Left colon (tissue), 2 donors: ENCODE measurements at regions not wholly inside any gene's neighbourhood (a gene's known extent, or its start where the extent isn't known, plus 50 kb on each side); places are given as distances from the start of the nearest gene placed in this dataset.

ENCODE experiments used
- ATAC-seq: fragments of 200-7000 bp; cut with Tn5 transposase; one replicate; pipeline ENCODE4 v1.9.1; 2020; ENCODE audit warnings: mild to moderate bottlenecking, moderate library complexity
- DNase-seq, 2 donors: peaks; one replicate each; pipeline ENCODE4 v3.0.0-alpha.2; 2020
- intact Hi-C, 2 donors: fragments of 100-400 bp; cut with DNase I in 1 of 2; cut with micrococcal nuclease in 1 of 2; formaldehyde crosslinking; loops; one replicate each; pipeline versions ENCODE4 v1.11.2 to v1.14.0; 2022; cut with DNase I, micrococcal nuclease
- donor health status: DM: no; HTN: no; CAD: no.
- donor health status: DM: yes; HTN: yes; CAD: no.

DNA sequence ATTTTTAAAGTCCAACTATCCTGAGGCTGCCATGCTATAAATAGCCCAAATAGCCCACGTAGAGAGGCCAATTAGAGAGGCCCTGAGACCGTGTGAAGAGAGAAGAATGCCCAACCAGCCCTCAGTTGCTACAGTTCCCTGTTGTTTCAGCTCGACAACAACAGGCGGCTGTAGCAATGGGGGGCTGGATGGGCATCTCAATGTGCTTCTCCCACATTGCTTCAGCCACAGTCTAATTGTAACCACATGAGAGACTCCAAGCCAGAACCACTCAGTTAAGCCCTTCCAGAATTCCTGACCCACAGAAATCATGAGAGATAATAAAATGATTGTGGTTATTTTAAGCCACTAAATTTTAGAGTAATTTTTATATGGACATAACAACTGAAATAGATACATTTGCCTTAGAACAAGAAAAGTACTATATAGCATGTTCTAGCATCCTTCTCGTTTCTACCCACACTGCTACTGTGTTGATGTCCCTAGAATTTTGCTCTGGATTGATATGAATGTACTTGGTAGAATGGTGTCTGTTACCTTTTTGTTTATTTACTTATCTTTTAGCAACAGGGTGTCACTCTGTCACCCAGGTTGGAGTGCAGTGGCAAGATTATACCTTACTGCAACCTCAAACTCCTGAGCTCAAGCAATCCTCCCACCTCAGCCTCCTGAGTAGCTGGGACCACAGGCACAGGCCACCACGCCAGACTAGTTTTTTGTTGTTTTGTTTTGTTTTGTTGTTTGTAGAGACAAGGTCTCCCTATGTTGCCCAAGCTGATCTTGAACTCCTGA, 436.4 kb downstream of the BCOR start:
- no peak for DNase-seq
- ATAC-seq: no peak
- intact Hi-C loops: no loop called here

DNA sequence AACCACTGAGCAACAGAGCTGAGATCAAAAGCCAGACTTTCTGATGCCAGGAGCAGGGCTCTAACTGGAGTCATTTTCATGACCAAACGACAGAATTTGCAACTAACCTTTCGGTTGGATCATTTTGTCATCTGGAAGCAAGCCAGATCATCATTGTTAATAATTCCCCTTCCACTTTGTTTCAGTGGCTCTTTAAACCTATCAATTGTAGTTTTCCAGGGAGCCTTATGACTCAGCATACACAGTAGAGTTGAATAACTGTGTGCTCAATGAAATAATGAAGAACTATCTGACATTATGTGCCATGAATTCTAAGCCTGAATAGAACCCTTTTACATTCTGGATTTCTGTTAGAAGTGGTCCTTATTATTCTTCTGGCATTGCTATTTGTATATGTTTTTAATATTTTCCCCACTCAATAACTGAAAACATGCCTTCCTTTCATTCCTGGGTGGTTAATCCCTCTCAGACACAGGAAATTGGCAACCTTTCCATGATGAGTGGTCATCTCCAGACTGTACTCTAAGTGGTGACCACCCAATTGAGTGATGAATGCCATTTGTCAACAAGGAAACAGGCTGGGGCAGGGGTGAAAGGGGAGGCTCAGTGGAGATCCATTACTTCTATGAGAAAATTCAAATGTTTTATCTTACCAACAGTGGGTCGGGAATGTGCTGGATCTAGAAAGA, 431.8 kb downstream of the BCOR start:
- ATAC-seq (no peak), DNase-seq (no peak)
- intact Hi-C loops: no loop called here

DNA sequence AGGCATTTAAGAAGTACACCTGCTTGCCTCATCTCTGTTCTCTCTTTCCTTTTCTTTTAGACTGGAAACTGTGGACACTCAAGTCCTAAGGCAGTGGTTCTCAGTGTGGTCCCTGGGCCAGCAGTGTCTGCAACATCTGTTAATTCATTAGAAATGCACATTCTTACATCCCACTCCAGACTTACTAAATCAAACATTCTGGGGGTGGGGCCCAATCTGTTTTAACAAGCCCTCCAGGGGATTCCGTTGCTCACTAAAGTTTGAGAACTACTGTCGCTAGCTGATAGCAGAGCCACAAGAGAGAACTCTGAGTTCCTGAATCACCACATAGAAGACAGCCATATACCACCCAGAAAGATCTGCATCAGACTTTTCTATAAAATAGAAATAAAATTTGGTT, 430.6 kb downstream of the BCOR start:
- DNase-seq (no peak), ATAC-seq (no peak)
- intact Hi-C loops: no loop called here

DNA sequence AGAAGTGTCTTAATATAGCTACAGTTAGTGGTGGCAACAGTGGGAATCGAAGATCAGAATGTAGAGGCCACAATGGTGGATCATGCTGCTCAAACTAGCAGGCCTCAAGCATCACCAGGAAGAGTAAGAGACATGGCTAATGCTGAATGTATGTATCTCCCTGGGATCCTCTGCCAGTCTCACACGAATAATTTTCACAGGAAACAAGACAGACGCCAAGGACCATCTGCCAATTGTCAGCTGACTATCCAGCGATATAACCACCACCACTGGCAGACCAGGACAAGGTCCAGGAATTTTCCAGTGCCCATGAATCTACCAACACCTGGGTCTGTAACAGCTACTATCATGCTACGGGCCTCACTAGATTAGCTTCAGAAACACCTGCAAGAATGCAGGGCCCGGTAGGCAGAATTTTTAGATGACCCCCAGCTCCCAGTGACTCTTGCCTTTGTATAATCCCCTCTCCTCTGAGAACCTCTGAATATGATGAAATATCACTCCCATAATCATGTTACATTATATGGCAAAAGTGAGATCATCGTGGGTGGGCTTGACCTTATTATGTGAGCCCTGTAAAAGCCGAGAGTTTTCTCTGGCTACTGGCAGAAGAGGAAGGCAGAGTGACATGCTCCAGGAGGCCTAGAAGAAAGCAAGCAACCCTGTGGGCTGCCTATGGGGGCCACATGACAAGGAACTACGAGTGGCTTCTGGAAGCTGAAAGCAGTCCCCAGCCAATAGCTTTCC, 429.8 kb downstream of the BCOR start:
- DNase-seq (no peak), ATAC-seq (no peak)
- intact Hi-C loops: no loop called here

DNA sequence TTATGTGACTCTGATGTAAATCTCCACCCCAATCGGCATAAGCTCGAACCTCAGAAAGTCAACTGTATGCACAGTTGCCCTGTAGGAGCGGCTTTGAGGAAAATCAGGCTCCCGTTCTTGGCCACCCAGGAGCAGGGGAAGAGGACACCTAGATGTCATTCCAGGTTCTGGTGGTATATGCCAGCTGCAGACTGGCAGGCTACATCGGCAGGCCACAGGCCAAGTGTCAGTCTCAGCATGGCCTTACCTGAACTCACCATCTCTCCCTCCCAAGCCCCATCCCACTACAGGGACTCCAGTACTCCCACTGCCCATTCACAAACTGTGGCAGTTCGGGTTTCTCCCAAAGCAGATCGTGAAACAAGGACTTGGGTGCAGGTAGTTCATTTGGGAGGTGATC, 428.1 kb downstream of the BCOR start:
- DNase-seq: no peak
- intact Hi-C loops: no loop called here
- no peak for ATAC-seq

DNA sequence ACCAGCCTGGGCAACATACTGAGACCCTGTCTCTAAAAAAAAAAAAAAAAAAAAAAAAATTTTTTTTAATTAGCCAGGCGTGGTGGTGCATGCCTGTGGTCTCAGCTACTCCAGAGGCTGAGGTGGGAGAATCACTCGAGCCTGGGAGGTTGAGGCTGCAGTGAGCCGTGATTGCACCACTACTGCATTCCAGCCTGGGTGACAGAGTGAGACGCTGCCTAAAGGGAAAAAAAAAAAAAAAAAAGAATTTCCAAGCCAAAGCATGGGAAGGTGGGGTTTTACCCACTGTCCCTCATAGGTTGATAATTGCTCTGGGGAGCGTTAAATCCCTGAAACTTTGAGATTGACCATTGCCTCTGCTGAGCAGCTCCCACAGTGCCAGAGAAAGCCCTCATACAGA, 427.5 kb downstream of the BCOR start:
- intact Hi-C loops: no loop called here
- no peak for ATAC-seq
- no peak for DNase-seq

DNA sequence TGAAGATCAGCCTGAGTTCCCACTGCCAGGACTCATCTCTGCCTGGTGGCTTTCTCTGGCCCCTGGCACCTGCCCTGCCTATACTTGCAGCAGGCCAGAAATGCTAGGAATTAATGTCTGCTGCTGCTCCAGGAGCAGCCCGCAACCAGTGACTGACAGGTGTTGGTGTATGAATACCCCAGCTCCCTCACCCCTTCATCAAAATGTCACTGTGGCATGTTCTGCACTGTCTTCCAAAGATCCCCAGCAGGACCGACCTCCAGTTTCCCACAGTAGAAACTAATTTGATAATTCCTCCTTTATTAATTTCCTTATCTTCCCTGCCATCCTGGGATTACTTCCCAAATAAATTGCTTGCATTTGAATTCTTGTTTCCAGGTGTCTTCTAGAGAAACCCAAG, 425.4 kb downstream of the BCOR start:
- intact Hi-C loops: no loop called here
- ATAC-seq (no peak), DNase-seq (no peak)

DNA sequence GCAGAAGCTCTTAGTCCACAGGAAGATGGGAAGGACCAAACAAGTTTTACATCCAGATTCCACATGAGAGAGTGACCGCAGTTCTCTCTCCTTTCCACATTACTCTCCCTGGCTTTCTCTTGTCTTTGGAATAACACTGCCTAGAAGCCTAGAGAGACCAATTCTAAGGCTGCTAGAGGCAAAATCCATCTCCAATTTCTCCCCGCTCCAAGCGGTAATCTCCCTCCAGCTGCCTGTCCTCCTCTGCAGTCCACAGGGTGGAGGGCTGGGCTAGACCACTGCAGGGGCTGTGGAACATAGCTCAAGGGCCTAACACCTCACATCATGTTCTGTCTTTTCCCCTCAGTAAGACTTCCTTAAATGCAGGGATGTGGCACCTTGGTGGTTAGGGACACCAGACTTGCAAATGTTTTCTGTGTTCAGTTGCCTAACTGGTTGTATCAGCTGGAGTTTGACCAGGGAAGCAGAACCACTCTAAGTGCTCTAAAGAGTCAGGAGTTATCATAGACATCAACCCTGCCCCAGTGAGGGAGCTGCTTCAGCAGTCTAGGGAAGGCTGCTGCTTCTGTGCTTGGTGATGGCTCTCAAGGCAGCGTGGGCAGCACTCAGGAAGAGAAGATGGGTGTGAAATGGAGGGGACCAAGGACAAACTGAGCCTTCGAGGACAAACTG, 423.1 kb downstream of the BCOR start:
- ATAC-seq: no peak
- no peak for DNase-seq
- intact Hi-C loops: no loop called here

DNA sequence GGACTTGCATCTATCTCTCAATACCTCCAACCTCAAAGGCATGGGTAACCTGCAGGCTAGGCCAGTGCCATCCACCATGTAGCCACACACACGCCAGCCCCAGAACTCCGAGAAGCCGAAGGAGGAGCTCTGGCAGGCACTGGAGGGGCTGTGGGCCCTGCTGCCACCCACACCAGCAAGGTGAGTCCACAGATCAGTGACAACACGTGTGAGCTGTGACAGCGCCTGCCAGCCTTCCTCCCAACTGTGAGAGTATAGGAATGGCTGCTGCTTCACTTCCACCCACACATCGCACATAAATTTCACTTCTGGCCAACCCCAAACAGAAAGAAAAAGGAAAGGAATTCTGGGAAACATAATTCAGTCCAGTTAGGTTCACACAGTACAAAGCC, 422.6 kb downstream of the BCOR start:
- DNase-seq (no peak), ATAC-seq (no peak)
- intact Hi-C loops: no loop called here

DNA sequence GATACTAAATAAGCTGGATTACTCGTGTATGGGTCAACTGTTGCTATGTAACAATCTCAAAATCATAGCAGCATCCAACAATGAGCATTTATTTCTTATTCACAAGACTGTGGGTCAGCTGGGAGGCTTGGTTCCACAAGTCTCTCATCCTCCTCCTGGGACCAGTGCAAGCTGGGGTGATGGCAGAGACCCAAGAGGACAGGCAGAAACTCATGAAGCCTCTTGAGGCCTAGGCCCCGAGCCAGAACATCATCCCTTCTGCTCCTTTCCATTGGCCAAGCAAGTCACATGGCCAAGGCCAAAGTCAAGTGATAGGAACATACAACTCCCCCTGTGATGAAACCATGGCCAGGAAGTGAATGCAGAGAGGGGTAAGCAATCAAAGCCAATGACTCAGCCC, 422.1 kb downstream of the BCOR start:
- ATAC-seq (no peak), DNase-seq (peak; percentile 40 to 45)
- intact Hi-C loops: no loop called here

DNA sequence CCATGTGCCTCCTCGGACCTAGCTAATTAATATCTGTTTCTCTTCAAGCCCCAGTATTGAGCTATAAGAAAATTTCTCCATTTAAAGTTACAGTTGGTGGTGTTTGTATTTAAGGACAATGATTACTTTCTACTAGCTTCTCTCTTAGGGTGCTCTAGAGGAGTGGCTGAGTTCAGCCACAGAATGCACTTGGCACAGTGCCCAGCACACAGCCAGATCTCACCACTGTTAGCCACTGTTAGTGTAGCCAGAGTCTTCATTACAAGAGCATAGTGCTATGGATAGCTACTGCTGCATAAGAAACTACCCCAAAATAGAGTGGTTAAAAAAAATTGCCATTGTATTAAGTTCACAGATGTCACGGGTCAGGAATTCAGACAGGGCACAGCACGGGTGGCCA, 421.3 kb downstream of the BCOR start:
- ATAC-seq (no peak), DNase-seq (no peak)
- intact Hi-C loops: no loop called here

DNA sequence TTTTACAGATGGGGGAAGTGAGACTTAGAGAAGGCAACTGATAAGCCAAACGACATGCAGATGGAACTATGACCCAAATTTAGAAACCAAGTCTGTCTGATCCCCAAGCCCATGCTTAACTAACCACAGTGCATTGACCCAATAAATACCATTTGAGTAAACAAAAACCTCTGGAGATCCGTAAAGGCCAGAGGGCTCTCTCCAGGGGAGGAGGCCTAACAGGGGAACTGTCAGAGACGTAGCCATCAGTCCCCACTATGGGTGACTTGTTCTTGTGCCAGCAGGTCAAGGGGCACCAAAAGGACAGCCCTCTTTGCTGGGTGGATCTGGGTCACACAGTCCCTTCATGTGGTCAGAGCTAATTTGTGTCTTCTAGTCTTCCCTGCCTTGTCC, 420.2 kb downstream of the BCOR start:
- intact Hi-C loops: no loop called here
- ATAC-seq: no peak

DNA sequence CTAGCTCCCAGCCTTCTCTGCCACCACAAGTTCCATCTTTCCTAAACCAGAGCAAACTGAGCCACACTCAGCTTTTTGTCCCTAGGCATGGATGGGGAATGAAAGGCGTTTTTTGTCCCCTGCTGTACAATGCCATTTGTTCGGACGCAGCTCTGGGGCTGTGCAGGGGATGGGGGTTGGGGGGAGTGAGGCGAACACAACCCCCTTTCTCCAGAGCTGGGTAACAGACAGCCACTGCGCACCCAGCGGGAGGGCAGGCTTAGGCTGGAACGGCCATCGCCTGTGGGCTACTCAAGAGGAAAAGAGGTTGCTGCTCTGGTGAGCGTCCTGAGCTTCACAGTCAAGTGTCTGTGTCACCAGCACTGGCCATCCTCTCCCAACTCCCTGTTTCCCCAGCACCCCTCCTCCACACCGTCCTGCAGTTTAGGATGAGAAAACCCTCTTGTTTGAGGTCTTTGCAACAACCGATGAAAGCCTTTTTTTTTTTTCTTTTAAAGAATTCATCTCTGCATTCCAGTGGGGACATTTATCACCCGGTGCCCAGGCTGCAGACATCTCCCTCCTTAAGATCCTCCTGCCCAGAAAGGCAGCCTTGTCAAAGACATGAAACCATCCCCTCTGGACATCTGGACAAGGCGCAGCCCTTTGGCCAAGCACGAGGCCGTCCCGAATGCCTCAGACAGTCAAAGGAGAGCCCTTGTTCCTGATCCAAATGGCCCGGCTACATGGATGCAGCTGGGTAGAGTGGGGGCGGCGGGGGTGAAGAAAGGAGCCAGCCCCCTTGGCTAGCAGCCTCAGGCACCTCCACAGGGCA, 419.6 kb downstream of the BCOR start:
- no peak for ATAC-seq
- no peak for DNase-seq
- intact Hi-C loops: no loop called here

More for the DNA sequence above, 420.2 kb downstream of the BCOR start:
- no peak for DNase-seq

DNA sequence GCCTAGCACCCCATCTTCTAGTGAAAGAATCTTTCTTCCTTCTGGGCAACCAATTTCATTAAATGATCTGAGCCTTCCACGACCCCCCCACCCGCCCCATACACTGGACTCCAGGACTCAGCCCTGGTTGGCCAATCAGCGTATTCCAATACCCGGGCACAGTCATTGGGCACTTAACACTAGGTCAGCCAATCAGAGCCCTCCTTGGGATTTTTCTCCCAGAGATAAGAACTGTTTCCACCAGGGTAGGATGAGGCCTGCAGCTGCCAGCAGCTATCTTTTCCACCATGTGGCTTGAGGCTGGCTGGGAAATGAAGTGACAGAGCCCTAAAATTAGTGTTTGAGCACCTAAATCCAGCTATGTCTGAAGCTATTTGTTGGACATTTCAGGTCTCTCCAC, 418.8 kb downstream of the BCOR start:
- ATAC-seq: no peak
- intact Hi-C loops: no loop called here

DNA sequence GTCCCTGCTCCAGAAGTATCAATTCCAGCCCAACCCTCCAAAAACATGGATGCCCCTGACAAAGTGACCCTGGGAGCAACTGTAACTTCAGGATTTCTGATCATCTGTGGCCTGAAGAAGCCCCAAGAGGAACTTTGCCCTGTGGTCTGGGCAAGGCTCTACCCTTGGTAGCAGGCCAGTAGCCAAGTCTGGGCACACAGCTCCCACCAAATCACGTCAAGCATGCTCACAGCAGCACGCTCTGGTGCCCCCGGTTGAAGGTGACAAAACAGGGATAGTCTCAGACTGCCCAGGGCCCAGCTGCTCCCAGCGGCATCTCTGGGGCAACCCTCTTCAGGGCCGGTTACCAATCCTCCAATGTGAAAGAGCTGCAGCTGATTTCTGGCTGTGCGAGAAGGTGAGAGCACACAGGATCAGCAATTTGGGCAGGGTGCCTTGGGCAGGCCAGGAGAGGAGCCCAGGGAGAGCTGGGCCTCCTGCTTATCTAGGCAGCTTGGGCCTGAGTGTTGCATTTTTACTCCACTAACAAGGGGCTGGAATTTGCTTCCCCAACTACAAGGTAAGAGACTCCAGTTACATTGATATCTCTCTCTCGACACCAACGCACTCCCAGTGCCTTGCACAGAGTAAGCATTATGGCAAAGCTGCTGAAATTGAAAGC, 418.1 kb downstream of the BCOR start:
- intact Hi-C loops: no loop called here
- DNase-seq (no peak), ATAC-seq (no peak)

More for the DNA sequence above, 418.8 kb downstream of the BCOR start:
- DNase-seq: no peak

DNA sequence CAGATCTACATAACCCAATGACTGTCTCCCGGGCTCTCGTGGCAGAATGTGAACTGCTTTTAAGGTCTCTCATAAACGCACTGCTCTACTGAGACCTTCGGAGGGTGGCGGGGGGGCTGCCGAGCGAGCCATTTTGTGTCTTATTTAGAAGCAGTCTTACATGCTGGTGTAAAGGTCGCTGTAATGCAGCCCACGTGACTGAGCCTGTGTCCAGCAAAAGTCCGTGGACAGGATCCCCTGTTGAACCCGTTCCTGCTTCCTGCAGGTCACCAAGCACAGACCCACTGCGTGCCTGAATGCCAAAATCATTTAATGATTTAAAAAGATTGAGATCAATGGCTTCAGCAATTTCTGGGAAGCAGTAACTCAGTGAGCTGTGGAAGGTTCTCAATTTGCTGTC, 415.9 kb downstream of the BCOR start:
- no peak for ATAC-seq
- intact Hi-C loops: no loop called here
- DNase-seq: no peak

DNA sequence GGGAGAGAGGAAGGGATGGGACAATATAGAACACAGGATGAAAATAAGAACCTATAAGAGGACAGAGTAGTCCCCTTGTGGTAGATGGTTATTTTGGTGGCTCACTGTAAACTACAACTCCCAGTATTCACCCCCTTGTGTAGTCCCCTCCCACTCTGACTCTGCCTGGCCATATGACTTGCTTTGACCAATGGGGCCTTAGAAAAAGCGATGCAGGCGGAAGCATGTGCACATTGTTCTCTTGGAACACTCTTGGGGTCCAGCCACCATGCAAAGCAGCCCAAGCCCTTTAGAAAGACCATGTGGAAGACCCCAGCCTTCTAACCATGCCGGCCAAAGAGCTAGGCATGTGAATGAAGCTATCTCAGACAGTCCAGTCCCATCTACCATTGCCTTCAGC, 415.0 kb downstream of the BCOR start:
- ATAC-seq (no peak), DNase-seq (no peak)
- intact Hi-C loops: no loop called here

DNA sequence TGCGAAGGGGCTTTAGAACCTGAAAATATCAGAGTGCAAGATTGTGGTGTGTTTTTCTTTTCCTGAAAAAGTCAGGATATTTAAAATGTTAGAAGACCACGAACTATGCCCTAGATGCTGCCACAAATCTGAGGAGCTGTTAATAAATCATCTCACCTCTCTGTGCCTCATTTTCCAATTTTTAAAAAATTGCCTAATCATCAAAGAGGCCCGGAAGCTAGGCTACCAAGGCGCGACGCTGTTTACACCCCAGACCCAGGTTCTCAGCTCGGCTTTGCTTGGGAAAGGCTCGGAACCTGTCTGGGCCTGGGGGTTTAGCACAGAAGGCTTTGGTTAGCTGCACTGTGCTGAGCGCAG, 409.6 kb downstream of the BCOR start:
- DNase-seq: no peak
- intact Hi-C loops: no loop called here
- no peak for ATAC-seq
